ENCODE measurements at regions not wholly inside any gene's neighbourhood (a gene's known extent, or its start where the extent isn't known, plus 50 kb on each side); places are given as distances from the start of the nearest gene placed in this dataset.

DNA sequence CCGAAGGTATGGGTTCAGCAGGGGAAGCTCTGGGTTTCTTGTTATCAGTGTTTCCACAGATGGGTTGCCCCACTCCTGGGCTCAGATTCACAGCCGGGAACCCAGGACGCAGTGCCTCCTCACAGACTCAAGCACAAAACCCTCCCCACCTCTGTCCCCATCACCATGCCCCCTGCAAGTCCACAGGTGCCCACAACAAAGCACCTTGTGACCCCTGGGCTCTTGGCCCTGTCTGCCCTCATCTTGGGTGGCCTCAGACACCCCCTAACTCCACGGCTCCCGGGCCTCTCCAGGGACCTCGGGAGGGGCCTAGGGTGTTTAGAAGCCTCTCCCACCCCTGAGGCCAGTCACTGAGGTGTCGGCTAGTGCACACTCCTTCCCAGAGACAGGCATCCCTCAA is 231.7 kb downstream of the TUBA3C start:
- POLR2A ChIA-PET = no interaction called here
- no peaks in the 10 kb centered on the region for H3K9me3 ChIP-seq (ENCODE audit: control insufficient read depth, insufficient read depth, low read depth, low read length)
- no TSS peak for BruUV-seq (replicated peaks)
- no peaks in the 10 kb centered on the region for H3K4me1 ChIP-seq (ENCODE audit: control insufficient read depth, insufficient read depth, low read length)
- no peaks in the 10 kb centered on the region for H3K36me3 ChIP-seq (ENCODE audit: control insufficient read depth, insufficient read depth, low read length)
- intact Hi-C loops (cut with micrococcal nuclease; ENCODE audit: unreplicated experiment) = no loop called here
- TF ChIP-seq SIN3A (IDR thresholded peaks at IDR 0.05; ENCODE audit: borderline replicate concordance, insufficient read depth, low read depth, low read length) (no peak), CTCF (IDR thresholded peaks at IDR 0.05) (no peak), TCF7L2 (IDR thresholded peaks at IDR 0.05; ENCODE audit: low read depth, low read length) (no peak), POLR2AphosphoS5 (IDR thresholded peaks at IDR 0.05; ENCODE audit: low read depth, low read length) (no peak)
- TF ChIP-seq, protein P1, sequence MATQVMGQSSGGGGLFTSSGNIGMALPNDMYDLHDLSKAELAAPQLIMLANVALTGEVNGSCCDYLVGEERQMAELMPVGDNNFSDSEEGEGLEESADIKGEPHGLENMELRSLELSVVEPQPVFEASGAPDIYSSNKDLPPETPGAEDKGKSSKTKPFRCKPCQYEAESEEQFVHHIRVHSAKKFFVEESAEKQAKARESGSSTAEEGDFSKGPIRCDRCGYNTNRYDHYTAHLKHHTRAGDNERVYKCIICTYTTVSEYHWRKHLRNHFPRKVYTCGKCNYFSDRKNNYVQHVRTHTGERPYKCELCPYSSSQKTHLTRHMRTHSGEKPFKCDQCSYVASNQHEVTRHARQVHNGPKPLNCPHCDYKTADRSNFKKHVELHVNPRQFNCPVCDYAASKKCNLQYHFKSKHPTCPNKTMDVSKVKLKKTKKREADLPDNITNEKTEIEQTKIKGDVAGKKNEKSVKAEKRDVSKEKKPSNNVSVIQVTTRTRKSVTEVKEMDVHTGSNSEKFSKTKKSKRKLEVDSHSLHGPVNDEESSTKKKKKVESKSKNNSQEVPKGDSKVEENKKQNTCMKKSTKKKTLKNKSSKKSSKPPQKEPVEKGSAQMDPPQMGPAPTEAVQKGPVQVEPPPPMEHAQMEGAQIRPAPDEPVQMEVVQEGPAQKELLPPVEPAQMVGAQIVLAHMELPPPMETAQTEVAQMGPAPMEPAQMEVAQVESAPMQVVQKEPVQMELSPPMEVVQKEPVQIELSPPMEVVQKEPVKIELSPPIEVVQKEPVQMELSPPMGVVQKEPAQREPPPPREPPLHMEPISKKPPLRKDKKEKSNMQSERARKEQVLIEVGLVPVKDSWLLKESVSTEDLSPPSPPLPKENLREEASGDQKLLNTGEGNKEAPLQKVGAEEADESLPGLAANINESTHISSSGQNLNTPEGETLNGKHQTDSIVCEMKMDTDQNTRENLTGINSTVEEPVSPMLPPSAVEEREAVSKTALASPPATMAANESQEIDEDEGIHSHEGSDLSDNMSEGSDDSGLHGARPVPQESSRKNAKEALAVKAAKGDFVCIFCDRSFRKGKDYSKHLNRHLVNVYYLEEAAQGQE (IDR thresholded peaks at IDR 0.05; ENCODE audit: insufficient read depth in 1 of 2, low read depth in 2 of 2, low read length in 1 of 2) = no peak
- H3K27ac ChIP-seq (ENCODE audit: low read length) = no peak overlapping the region
- H3K27me3 ChIP-seq (ENCODE audit: control insufficient read depth, insufficient read depth, low read length) = no peaks in the 10 kb centered on the region
- ATAC-seq (no peak), DNase-seq (ENCODE audit: low read depth, low spot score) (no peak)
- in situ Hi-C loops (cut with HindIII; ENCODE audit: low pct_unique_long_range_greater_than_20kb, low sequenced_read_pairs) = no loop called here
- H3K4me3 ChIP-seq (ENCODE audit: low read depth in 2 of 2, low read length in 2 of 2) = no peak overlapping the region
- CTCF ChIA-PET = interaction anchor here (0.7 kb wide), 1 partner anchor 203 kb away, joined by 4 read pairs; no protein-coding TSS in a partner anchor

GRCh38 chr13:18949489-18949761 is 232.2 kb downstream of the TUBA3C start:
- Histone ChIP-seq H3K4me3 (ENCODE audit: low read depth in 2 of 2, low read length in 2 of 2) (no peak overlapping the region), H3K4me1 (ENCODE audit: control insufficient read depth, insufficient read depth, low read length) (no peaks in the 10 kb centered on the region), H3K9me3 (ENCODE audit: control insufficient read depth, insufficient read depth, low read depth, low read length) (no peaks in the 10 kb centered on the region), H3K27me3 (ENCODE audit: control insufficient read depth, insufficient read depth, low read length) (no peaks in the 10 kb centered on the region), H3K36me3 (ENCODE audit: control insufficient read depth, insufficient read depth, low read length) (no peaks in the 10 kb centered on the region), H3K27ac (ENCODE audit: low read length) (no peak overlapping the region)
- CTCF ChIA-PET = no interaction called here
- BruUV-seq (replicated peaks) = no TSS peak
- no peak for DNase-seq (ENCODE audit: low read depth, low spot score)
- no peak for ATAC-seq
- POLR2A ChIA-PET = no interaction called here
- intact Hi-C loops (cut with micrococcal nuclease; ENCODE audit: unreplicated experiment) (no loop called here), in situ Hi-C loops (cut with HindIII; ENCODE audit: low pct_unique_long_range_greater_than_20kb, low sequenced_read_pairs) (no loop called here)
- TF ChIP-seq, protein P1 (IDR thresholded peaks at IDR 0.05; ENCODE audit: insufficient read depth in 1 of 2, low read depth in 2 of 2, low read length in 1 of 2) = no peak
- TF ChIP-seq TCF7L2 (IDR thresholded peaks at IDR 0.05; ENCODE audit: low read depth, low read length) (no peak), CTCF (IDR thresholded peaks at IDR 0.05) (no peak), SIN3A (IDR thresholded peaks at IDR 0.05; ENCODE audit: borderline replicate concordance, insufficient read depth, low read depth, low read length) (no peak), POLR2AphosphoS5 (IDR thresholded peaks at IDR 0.05; ENCODE audit: low read depth, low read length) (no peak)
